HUDEP-2 (cell line): ENCODE measurements at regions not wholly inside any gene's neighbourhood (a gene's known extent, or its start where the extent isn't known, plus 50 kb on each side); places are given as distances from the start of the nearest gene placed in this dataset.
"Not testable (repeated sequence)": the region's sequence is repeated elsewhere in the genome, so short reads cannot be mapped to it uniquely, and the experiment has no call there.

Experiments
- DNase-seq, 76 experiments: peaks; one replicate each; lab custom pipeline; 2025; ENCODE audit not compliant: unreplicated experiment in 76 of 76; lab: John Stamatoyannopoulos, UW

DNA sequence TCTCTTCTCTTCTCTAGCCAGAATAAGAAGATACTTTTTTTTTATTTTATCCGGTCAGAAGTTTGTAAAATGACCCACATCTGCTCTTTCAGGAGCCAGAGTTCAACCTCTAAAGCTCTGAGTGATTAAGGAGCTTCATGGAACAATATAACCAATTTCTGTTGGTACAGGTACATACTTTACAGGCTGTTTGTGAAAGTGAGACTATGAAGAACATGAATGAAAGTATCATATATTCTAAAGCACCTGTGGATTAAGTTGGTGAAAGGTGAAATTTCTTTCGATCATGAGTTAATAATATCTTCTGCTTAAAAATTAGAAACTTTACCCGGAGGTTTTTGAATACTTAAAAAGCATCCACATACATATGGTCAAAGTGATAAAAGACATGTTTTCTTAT is 65.2 kb downstream of the DMRT2 start:
- DNase-seq = no peak

DNA sequence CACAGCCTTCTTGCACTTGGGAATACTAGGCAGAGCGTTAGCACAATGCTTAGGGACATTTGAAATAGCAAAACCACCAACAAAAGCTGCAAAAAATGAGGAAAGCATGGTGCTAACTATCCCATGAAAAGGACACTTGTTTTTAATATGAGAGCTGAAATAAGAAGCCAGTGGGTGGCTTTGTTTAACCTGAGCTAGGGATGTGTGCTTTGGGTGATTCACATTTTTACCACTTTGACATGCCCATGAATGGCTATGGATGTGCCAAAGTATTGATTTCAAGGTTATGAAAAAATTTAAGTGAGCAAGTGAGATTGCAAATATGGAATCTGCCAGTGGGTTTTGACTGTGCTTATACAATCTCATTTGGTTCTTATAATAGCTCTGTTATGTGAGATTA is 67.3 kb downstream of the DMRT2 start:
- no peak for DNase-seq

DNA sequence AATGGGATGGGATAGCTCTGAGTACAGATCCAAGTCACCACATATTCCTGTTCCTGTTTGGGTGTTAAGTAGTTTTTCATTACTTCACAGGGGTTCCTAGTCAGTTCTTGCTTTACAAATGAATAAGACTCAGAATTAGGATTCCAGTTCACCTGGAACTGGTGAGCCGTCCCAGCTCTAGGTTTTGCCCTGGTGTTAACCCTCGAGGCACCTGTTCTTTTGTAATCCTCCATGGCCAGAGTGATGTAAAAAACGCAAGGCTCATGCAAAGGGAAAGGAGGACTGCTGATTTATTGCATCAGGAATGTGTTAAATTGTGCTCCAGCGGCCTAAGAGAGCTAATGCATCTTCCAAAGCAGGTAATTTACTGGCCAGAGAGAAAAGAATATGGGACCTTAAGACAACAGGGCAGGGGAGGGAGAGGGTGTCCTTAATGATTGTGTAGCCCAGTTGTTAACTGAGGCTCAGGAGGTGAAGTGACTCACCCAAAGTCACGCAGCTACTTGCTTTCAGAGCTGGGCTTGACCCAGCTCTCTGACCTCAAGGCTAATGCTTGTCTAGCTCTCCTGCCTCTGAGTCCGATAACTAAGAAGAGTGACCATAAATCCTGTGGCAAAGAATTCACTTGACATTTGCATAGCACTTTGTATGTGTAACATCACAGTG is 70.5 kb downstream of the DMRT2 start:
- DNase-seq = no peak

DNA sequence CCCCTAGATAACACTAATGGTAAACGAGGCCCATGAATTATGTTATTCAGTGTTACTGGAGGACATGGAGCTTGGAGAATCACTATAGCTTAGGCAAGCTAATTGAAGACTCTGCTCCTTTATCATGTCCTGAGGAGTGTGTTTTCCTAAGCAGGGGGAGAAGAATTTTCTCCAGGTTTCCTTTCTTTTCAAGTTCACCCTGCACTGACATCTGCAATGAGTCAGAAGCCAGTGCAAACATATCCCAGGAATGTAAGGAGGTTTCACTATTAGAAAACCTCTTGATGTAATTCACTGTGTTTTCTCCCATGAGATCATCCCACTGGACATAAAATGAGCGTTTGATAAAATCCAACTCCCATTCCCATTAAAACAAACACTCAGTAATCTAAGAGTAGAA is 75.6 kb downstream of the DMRT2 start:
- DNase-seq = no peak

DNA sequence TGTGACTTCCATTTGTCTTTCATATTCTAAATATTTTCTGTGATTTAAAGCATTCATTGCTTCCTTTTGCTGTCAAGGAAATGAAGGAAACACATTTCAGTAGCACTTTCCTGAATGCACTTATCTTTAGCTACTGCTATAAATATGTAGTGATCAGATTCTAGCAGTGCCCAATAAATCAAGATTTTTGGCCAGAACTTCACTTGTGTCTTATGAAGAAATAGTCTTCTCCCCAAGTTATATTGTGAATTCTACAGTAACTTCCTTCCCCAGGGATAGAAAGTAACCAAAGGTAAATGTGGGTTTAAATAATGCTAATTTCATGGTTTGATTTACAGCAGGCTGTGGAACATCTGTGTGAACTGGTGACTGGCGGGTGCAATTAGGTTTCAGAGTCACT is 77.9 kb downstream of the DMRT2 start:
- no peak for DNase-seq

DNA sequence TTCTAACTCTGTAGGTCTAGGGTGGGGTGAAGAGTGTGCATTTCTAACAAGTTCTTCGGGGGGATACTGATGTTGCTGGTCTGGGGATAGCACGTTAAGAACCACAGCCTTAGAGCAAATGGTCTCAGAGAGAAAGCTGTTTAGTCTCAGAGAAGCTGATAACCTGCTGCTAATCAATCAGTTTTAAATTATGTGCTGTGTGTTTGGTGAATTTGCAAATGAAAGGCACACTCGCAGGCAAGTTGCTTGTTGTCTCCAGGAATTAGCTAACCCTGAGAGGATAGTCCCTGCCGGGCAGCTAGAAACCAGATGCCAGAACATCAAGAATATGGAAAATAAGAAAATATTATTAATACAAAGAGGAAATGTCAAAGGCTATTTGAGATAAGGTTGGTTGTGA is 79.2 kb downstream of the DMRT2 start:
- no peak for DNase-seq

DNA sequence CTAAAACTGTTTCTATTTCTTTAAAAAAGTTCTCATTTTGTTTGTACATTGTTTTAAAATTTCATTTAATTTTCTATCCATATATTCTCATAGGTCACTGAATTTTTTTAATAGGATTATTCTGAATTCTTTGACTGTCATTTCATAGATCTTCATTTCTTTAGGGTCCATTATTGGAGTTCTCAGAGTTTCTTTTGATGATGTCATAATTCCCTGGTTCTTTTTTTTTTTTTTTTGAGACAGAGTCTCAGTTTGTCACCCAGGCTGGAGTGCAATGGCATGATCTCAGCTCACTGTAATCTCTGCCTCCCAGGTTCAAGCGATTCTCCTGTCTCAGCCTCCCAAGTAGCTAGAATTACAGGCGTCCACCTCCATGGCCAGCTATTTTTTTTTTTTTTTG is 89.9 kb downstream of the DMRT2 start:
- no peak for DNase-seq

DNA sequence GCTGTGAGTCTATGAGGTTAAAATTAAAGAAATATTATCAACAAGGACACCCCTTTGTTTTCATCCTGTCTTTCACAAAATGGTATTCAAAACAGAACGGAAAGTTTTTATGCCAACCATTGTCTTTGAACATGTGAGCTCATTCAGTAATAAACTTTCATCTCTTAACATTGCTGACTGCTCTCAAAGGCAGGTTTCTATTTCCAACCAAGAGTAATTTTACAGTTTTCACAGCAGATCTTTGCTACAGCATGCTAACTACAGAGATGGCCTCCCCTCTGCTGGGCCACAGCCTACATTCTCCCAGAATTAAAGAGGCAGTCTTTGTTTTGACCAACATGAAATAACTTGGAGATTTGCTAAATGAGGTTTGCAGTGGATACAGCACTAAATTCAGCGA is 101.5 kb downstream of the DMRT2 start:
- DNase-seq = no peak

DNA sequence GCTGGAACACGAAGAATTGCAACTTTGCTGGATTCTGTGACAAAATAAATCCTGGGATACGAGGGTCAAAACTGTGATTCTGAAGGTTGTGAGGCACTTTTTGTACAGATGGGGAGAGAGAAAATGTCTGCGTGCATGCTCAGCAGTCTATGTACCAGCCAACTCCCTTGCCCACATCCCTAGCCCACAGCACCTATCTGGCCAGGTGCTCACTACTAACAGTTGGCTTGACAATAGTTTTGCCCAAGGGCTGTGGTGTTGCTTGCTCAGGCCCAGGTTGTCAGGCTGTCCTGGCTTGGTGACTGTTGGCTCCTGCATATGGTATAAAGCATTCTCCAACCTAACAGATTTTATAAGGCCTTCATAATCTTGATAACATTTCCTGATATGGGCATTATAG is 102.0 kb downstream of the DMRT2 start:
- DNase-seq = no peak

DNA sequence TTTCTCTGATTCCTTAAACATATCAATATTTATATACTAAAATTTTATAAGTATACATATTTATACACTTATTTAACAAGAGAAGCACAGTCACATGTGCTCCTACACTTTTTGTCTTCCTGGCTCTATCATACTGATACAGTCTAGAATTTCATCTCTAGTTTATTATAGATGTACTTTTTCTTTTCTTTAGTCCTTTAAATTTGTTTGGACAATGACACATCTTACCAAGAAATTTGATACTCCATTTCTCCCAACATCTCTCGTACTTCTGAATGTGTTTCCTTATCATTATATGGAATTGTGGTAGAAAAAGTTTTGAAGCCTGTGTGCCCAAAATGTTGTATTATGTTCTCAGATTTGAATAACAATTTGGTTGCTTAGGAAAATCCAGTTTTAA is 104.6 kb downstream of the DMRT2 start:
- no peak for DNase-seq

DNA sequence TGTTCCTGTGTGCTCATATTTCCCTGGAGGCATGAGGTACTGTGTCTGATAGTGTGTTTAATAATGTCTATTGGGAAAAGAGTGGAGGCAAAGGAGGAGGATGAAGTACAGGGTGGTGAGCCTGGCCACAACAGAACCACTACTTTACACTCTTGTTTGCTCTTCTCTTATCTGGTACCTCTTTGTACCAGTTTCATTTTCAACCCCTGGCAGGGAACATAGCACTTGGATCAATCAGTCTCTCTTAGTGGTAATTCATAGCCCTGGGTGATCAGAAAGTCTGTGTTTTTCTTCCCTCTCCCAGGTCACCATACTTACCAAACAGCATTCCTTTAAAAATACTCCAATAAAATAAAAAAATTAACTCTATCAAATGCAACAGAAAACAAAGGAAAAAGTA is 105.4 kb downstream of the DMRT2 start:
- no peak for DNase-seq

DNA sequence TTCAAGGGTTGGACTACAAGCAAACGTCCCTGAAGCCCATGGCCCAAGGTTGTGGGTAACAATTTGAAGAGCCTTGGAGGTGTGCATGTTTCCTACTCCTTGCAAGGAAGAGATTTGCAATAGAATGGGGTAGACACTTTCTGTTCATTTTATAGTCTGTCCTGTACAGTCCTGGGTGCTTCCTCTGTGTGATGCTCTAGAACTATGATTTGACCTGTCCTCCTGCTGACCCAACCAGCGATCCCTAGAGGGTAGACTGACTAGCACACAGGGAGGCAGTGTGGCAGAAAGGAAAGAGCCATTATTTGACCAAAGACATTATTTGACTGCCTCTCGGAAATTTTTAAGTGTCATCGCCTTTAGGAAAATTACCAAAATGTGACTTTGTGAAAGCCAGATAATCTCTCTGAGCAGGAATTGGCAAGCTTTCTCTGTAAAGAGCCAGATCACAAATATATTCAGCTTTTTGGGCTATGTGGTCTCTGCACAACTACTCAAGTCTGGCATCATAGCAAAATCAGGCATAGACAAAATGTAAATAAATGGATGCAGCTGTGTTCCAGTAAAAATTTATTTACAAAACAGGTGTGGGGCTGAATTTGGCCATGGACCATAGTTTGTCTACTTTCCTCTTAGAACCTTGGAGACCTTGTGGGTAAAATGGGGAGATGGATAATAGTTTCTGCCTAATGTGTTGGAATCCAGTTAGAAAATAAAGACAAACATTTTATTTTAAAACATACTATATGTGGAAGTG is 106.8 kb downstream of the DMRT2 start:
- no peak for DNase-seq

DNA sequence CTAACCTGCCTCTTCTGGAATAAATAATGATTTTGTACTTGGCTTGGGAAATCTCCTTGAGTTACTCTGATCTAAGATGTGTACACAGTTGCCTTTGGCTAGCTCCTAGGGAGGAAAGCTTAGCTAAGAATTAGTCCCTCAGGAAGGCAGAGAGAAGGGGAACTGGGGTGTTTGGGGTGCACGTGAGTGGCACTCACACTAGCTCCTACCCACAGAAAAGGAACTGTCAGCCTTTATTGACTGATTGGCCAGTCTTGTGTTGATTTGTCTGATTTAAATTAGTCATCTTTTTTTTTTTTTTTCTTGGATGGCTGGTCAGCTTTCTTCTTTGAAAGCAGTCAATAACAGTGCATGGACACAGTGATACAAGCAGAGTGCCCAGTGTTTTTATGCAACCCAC is 107.7 kb downstream of the DMRT2 start:
- DNase-seq = no peak

DNA sequence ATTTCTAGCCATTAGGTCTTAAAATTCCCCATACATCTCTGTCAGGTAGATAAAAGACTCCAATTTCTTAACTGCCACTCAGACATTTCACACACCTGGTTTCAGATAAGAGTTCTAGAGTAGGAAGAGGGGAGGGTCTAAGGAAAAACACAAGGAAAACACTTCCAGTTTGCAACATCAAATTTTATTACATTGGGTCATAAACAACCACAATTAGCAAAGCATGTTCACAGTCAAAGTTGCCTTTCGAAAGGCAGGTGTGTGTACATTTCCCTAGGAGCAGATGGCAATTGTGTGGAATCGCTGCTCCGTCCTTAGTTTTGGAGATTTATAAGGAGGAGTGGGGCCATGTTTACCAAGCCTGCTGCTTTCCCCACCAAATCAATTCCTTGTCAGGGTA is 120.8 kb downstream of the DMRT2 start:
- DNase-seq = no peak

DNA sequence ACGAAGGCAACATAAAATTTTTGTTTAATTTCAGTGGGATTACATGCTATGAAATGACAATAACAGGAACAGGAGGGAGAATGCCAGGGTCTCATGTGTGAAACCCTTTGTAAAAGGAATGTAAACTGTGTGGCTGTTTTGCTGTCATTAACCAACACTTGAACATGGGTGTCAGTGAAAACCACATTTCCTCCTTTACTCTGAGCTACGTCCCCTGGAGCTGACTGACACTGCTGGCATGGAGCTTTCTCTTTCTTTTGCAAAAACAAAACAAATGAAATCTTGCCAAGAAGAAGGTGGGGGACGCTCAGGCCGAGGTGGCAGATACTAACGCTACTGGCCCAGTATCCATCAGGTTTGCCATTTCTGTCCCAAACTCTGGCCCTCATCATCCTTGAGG is 121.4 kb downstream of the DMRT2 start:
- no peak for DNase-seq

DNA sequence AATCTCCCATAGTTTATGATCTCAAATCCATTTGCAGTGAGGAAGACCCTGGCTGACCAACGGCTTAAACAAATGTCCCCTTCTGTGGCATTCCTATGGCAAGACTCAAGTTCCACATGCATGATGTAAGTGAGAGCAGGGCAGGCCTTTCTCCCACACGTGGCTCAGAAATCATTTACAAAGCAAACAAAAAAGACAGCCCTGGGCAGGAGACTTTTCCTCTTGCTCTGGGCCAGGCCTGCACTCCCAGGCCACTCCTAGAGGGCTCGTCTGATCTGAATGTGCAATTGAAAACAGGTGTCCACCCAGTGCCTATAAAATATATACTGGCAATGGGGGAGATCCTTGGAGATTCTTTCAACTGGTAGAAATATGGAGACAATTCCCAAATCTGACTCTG is 123.1 kb downstream of the DMRT2 start:
- DNase-seq = no peak

DNA sequence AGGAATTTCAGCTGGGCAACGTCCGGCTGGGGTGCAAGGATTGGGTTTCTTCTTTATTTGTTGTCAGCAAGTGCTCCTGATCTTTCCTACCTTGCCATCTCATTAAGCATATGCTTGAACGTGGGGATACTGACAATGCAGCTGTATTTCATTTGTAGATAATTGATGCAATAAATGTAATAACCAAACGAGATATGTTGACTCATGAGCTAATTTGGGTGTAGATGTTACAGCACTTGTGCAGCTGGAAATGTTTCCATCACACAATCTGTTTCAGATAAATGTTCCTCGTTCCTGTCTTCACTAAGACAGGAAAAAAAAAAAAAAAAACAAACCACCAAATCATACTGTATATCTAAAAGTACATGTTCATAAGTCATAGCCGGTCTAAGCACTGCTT is 123.8 kb downstream of the DMRT2 start:
- DNase-seq = no peak

DNA sequence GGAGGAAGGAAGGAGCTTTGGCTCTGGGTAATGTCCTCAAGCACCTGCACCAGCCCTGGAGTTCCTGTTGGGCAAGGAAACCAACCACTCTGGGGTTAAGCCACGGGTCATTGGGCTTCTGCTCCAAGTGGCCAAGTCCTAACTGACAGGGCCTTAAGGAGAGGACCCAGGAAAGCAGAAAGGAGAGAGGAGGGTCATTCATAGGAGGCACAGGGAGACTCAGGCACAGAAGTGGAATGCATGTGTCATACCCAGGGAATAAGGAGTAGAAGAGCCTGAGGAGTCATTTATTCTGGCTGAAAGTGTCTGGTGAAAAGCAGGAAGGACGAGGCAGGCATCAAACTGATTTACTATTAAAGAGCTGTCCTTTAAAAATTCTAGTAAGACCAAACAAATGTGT is 129.2 kb downstream of the DMRT2 start:
- DNase-seq = no peak

DNA sequence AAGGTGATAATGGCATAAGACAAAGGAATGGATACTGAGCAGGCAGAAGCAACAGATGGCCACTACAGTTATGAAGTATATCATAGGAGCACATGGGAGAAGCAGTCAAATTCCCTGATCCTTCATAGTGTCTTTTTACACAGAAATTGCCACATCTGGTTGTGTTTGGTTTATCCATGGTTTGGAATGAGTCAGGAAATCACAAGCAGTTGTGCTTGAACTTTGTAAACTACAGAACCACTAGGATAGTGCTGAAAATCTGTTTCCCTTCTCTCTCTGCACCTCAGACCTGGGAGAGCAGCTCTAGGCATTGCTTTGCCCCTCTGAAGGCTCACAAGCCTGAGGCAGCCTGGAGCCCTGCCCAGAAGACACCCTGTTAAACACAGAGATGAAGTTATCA is 134.0 kb downstream of the DMRT2 start:
- DNase-seq = no peak

DNA sequence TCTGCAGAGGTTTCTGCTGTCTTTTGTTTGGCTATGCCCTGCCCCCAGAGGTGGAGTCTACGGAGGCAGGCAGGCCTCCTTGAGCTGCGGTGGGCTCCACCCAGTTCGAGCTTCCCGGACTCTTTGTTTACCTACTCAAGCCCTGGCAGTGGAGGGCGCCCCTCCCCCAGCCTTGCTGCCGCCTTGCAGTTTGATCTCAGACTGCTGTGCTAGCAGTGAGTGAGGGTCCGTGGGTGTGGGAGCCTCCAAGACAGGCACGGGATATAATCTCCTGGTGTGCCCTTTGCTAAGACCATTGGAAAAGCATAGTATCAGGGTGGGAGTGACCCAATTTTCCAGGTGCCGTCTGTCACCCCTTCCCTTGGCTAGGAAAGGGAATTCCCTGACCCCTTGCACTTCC is 137.0 kb downstream of the DMRT2 start:
- DNase-seq = not testable (repeated sequence)

DNA sequence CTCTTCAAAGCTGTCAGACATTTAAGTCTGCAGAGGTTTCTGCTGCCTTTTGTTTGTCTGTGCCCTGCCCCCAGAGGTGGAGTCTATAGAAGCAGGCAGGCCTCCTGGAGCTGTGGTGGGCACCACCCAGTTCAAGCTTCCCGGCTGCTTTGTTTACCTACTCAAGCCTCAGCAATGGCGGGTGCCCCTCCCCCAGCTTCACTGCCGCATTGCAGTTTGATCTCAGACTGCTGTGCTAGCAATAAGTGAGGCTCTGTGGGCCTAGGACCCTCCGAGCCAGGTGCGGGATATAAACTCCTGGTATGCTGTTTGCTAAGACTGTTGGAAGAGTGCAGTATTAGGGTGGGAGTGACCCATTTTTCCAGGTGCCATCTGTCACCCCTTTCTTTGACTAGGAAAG is 145.5 kb downstream of the DMRT2 start:
- not testable (repeated sequence) for DNase-seq

DNA sequence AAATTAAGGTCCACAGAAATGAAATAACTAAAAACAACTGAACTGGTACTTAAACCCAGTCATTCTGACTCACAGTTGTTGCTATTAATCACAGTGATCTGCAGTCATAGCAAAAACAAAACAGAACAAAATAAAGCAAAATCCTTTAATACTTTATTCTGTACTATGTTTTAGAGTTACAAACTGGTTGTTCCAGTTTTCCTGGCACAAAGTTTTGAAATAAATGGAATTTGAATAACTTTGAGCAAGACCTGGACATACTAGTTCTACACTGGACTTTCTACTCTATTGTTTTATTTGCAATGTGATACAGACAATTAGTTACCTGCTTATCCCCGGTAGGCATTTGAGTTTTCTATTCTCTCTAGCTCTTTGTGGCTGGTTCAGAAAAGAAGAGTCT is 147.9 kb downstream of the DMRT2 start:
- no peak for DNase-seq

DNA sequence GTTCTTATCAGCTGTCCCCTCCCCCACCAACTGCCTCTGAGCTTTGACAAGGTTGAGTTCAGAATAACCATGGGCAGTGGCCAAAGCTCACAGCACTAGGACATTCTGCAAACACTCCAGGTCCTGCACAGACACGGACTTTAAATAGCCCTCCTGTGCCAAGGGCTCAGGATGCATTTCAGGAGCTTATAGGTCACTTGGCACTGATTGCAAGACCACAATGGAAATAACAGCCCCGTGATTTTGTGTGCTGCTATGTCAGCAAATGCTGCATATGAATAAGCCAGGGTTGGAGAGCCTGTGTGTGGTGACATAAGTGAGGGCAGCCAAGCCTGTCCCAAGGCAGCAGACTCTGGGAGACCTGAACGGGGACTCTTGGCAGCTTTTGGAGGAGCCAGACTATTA is 150.7 kb downstream of the DMRT2 start:
- no peak for DNase-seq
